Caco-2 (cell line): ENCODE measurements at regions not wholly inside any gene's neighbourhood (a gene's known extent, or its start where the extent isn't known, plus 50 kb on each side); places are given as distances from the start of the nearest gene placed in this dataset.

Experiments
- BruUV-seq: library from RNA; stranded (reverse); fragments of 400-500 nt; replicated peaks from 2 replicates; lab custom pipeline; 2021; lab: Mats Ljungman, UMichigan
- CTCF ChIA-PET: fragments of 300-600 bp; sonication (Branson Sonifier 250); formaldehyde crosslinking; loops from one replicate; lab custom pipeline; 2022; ENCODE audit warnings: antibody characterized with exemption; lab: Charles Lee
- POLR2A ChIA-PET: fragments of 300-600 bp; sonication (Branson Sonifier 250); formaldehyde crosslinking; loops from one replicate; lab custom pipeline; 2022; ENCODE audit warnings: antibody characterized with exemption; lab: Charles Lee
- DNase-seq, 2 experiments: peaks; one replicate each; pipeline versions ENCODE4 v3.0.0 to v3.0.0-alpha.2; 2020 to 2022
- H3K27me3 ChIP-seq: replicated peaks from 2 replicates; pipeline ENCODE4 v1.6.0; 2011; ENCODE audit warnings: low read length; ENCODE audit not compliant: control insufficient read depth, insufficient read depth
- H3K36me3 ChIP-seq: 2 replicates; pipeline ENCODE4 v1.5.1; 2011; ENCODE audit warnings: low read length; ENCODE audit not compliant: control insufficient read depth, insufficient read depth
- H3K4me1 ChIP-seq: fragments of 250-450 bp; sonication (Bioruptor Pico); 2 replicates; pipeline ENCODE4 v1.5.1; 2020; ENCODE audit warnings: mild to moderate bottlenecking
- H3K4me3 ChIP-seq: 2 replicates; pipeline ENCODE4 v1.5.1; 2011; ENCODE audit warnings: low read depth, mild to moderate bottlenecking, control low read depth, low read length
- H3K9me3 ChIP-seq: fragments of 250-450 bp; sonication (Bioruptor Pico); 2 replicates; pipeline ENCODE4 v1.5.1; 2020; ENCODE audit warnings: mild to moderate bottlenecking, moderate library complexity
- H3K27ac Mint-ChIP-seq: one replicate; pipeline ENCODE4 v1.8.0; 2022; ENCODE audit warnings: mixed read lengths; ENCODE audit not compliant: unreplicated experiment
- H3K27me3 Mint-ChIP-seq: one replicate; pipeline ENCODE4 v1.8.0; 2022; ENCODE audit warnings: mixed read lengths; ENCODE audit not compliant: insufficient read depth, unreplicated experiment
- H3K36me3 Mint-ChIP-seq: one replicate; pipeline ENCODE4 v1.8.0; 2022; ENCODE audit warnings: mild to moderate bottlenecking, mixed read lengths; ENCODE audit not compliant: insufficient read depth, unreplicated experiment
- H3K4me1 Mint-ChIP-seq: one replicate; pipeline ENCODE4 v1.8.0; 2022; ENCODE audit warnings: low read depth, mixed read lengths; ENCODE audit not compliant: unreplicated experiment
- H3K4me3 Mint-ChIP-seq: one replicate; pipeline ENCODE4 v1.8.0; 2022; ENCODE audit warnings: mild to moderate bottlenecking, moderate library complexity, mixed read lengths; ENCODE audit not compliant: unreplicated experiment
- H3K9me3 Mint-ChIP-seq: one replicate; pipeline ENCODE4 v1.8.0; 2022; ENCODE audit warnings: mixed read lengths; ENCODE audit not compliant: unreplicated experiment
- CTCF ChIP-seq, 2 experiments: fragments of 200-600 bp in 1 of 2; IDR thresholded peaks; 1 replicate in 1 of 2; 2 replicates in 1 of 2; pipeline versions ENCODE4 v1.5.1 to v1.8.0; 2011 to 2022; ENCODE audit warnings: antibody characterized with exemption in 1 of 2, control low read depth in 1 of 2, inconsistent platforms in 1 of 2, low read depth in 1 of 2, low read length in 1 of 2, mild to moderate bottlenecking in 1 of 2, moderate library complexity in 1 of 2; ENCODE audit not compliant: insufficient read depth in 1 of 2, severe bottlenecking in 1 of 2, unreplicated experiment in 1 of 2
- intact Hi-C: fragments of 100-400 bp; cut with micrococcal nuclease; formaldehyde crosslinking; loops from one replicate; pipeline ENCODE4 v1.10.0; 2022; ENCODE audit not compliant: unreplicated experiment

GRCh38 chr5:77876316-77876715 lies 100.2 kb upstream of the TBCA start:
- no TSS peak for BruUV-seq
- no peaks in the 10 kb centered on the region for H3K4me1 ChIP-seq
- H3K36me3 ChIP-seq, result no peaks in the 10 kb centered on the region
- H3K27ac Mint-ChIP-seq, result no peak overlapping the region
- no peaks in the 10 kb centered on the region for H3K4me1 Mint-ChIP-seq
- intact Hi-C loops, result no loop called here
- H3K4me3 Mint-ChIP-seq, result no peak overlapping the region
- peaks cover 2% of the 10 kb centered on the region for H3K27me3 Mint-ChIP-seq
- no peak for DNase-seq
- POLR2A ChIA-PET, result no interaction called here
- H3K36me3 Mint-ChIP-seq, result no peaks in the 10 kb centered on the region
- no peak overlapping the region for H3K4me3 ChIP-seq
- H3K27me3 ChIP-seq, result no peaks in the 10 kb centered on the region
- no peak for TF ChIP-seq CTCF (IDR thresholded peaks at IDR 0.05; ENCODE audit: insufficient read depth in 1 of 2, low read depth in 1 of 2, low read length in 1 of 2, severe bottlenecking in 1 of 2, unreplicated experiment in 1 of 2)
- CTCF ChIA-PET, result no interaction called here
- no peaks in the 10 kb centered on the region for H3K9me3 Mint-ChIP-seq
- H3K9me3 ChIP-seq, result no peaks in the 10 kb centered on the region

GRCh38 chr5:77874691-77875090 lies 98.6 kb upstream of the TBCA start:
- POLR2A ChIA-PET, result no interaction called here
- Histone ChIP-seq H3K4me3 (no peak overlapping the region), H3K36me3 (no peaks in the 10 kb centered on the region), H3K9me3 (no peaks in the 10 kb centered on the region), H3K4me1 (no peaks in the 10 kb centered on the region), H3K27me3 (no peaks in the 10 kb centered on the region)
- Mint-ChIP-seq H3K27me3 (peaks cover 2% of the 10 kb centered on the region), H3K27ac (no peak overlapping the region), H3K9me3 (no peaks in the 10 kb centered on the region), H3K4me3 (no peak overlapping the region), H3K36me3 (no peaks in the 10 kb centered on the region), H3K4me1 (no peaks in the 10 kb centered on the region)
- CTCF ChIA-PET, result no interaction called here
- no peak for TF ChIP-seq CTCF (IDR thresholded peaks at IDR 0.05; ENCODE audit: insufficient read depth in 1 of 2, low read depth in 1 of 2, low read length in 1 of 2, severe bottlenecking in 1 of 2, unreplicated experiment in 1 of 2)
- intact Hi-C loops, result no loop called here
- no TSS peak for BruUV-seq
- no peak for DNase-seq

DNA sequence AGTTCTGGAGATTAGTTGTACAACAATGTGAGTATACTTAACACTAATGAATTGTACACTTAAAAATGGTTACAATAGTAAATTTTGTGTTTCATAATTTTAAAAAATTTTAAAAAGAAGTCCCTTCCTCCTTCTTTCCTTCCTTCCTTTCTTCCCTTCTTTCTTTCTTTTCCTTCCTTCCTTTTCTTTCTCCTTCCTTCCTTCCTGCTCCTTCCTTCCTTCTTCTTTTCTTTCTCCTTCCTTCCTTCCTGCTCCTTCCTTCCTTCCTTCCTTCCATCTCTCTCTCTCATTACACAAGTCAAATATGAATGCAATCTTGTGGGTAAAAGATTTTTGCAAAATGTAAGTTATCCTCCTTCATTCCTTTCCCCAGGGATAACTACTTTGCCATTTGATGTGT lies 97.1 kb upstream of the TBCA start:
- peaks cover 2% of the 10 kb centered on the region for H3K27me3 Mint-ChIP-seq
- H3K9me3 Mint-ChIP-seq, result no peaks in the 10 kb centered on the region
- no peaks in the 10 kb centered on the region for H3K4me1 Mint-ChIP-seq
- CTCF ChIA-PET, result no interaction called here
- no peak for DNase-seq
- Histone ChIP-seq H3K27me3 (no peaks in the 10 kb centered on the region), H3K9me3 (no peaks in the 10 kb centered on the region), H3K4me1 (no peaks in the 10 kb centered on the region), H3K4me3 (no peak overlapping the region), H3K36me3 (no peaks in the 10 kb centered on the region)
- no peak for TF ChIP-seq CTCF (IDR thresholded peaks at IDR 0.05; ENCODE audit: insufficient read depth in 1 of 2, low read depth in 1 of 2, low read length in 1 of 2, severe bottlenecking in 1 of 2, unreplicated experiment in 1 of 2)
- no peaks in the 10 kb centered on the region for H3K36me3 Mint-ChIP-seq
- POLR2A ChIA-PET, result no interaction called here
- no peak overlapping the region for H3K27ac Mint-ChIP-seq
- no TSS peak for BruUV-seq
- H3K4me3 Mint-ChIP-seq, result no peak overlapping the region
- intact Hi-C loops, result no loop called here
